BJ (cell line): ENCODE measurements at regions not wholly inside any gene's neighbourhood (a gene's known extent, or its start where the extent isn't known, plus 50 kb on each side); places are given as distances from the start of the nearest gene placed in this dataset.

Source experiments
- CTCF ChIA-PET: fragments of 350-600 bp; formaldehyde crosslinking; extraction: SDS; loops from one replicate; lab custom pipeline; 2021; ENCODE audit warnings: antibody characterized with exemption, inconsistent platforms; lab: Yijun Ruan, JAX
- POLR2A ChIA-PET: fragments of 300-600 bp; sonication (Branson Sonifier 250); formaldehyde crosslinking; extraction: SDS; loops from one replicate; lab custom pipeline; 2021; ENCODE audit warnings: antibody characterized with exemption; lab: Charles Lee
- DNase-seq: peaks from one replicate; pipeline ENCODE4 v3.0.0-alpha.2; 2011; ENCODE audit warnings: low read depth
- H3K27me3 ChIP-seq: 2 replicates; pipeline ENCODE4 v1.6.0; 2011; ENCODE audit warnings: low read length; ENCODE audit not compliant: control insufficient read depth, insufficient read depth
- H3K36me3 ChIP-seq: 2 replicates; pipeline ENCODE4 v1.5.1; 2011; ENCODE audit warnings: low read length; ENCODE audit not compliant: control insufficient read depth, insufficient read depth
- H3K4me3 ChIP-seq: 2 replicates; pipeline ENCODE4 v1.5.1; 2011; ENCODE audit warnings: low read depth, mild to moderate bottlenecking, control low read depth, low read length
- TF ChIP-seq, protein P1 (sequence below): IDR thresholded peaks from 2 replicates; pipeline ENCODE4 v1.5.1; 2011; ENCODE audit warnings: low read depth, mild to moderate bottlenecking, control low read depth, inconsistent platforms, low read length, moderate library complexity; ENCODE audit not compliant: insufficient read depth

DNA sequence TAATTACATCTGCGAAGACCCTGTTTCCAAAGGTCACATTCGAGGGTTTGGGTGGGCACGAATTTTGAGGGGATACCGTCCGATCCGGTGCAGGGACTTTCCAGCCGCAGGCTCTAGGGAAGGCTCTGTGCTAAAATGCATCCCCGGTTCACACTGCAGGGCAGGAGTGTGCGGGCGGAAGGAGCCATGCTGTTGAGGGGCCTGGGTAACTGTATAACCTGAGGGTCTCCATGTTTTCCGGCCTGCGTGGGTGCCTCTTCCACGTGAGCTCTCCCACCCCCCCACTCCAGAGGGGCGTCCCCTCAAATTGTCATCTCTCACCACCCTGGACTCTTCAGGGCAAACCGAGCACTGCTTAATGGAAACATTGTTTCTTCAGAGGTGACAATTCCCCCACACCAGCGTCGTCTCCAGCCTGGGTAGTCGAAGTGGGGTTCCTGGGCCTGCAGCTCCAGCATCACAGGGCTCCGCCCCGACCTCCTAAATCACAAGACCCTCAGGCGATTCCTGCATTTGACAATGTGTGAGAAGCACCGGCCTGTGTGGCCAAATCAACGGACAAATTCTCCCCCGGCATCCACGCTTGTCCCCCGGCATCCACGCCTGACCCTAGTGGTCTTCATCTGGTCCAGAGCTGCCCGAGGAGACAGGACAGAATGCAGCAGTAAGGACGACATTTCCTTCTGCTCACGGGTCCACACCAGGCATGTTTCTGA lies 51.2 kb downstream of the FOXL3 start:
- Histone ChIP-seq H3K36me3 (no peaks in the 10 kb centered on the region), H3K4me3 (no peak overlapping the region), H3K27me3 (peaks cover 2% of the 10 kb centered on the region)
- TF ChIP-seq, protein P1, sequence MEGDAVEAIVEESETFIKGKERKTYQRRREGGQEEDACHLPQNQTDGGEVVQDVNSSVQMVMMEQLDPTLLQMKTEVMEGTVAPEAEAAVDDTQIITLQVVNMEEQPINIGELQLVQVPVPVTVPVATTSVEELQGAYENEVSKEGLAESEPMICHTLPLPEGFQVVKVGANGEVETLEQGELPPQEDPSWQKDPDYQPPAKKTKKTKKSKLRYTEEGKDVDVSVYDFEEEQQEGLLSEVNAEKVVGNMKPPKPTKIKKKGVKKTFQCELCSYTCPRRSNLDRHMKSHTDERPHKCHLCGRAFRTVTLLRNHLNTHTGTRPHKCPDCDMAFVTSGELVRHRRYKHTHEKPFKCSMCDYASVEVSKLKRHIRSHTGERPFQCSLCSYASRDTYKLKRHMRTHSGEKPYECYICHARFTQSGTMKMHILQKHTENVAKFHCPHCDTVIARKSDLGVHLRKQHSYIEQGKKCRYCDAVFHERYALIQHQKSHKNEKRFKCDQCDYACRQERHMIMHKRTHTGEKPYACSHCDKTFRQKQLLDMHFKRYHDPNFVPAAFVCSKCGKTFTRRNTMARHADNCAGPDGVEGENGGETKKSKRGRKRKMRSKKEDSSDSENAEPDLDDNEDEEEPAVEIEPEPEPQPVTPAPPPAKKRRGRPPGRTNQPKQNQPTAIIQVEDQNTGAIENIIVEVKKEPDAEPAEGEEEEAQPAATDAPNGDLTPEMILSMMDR: no peak
- no peak for DNase-seq
- CTCF ChIA-PET: no interaction called here
- POLR2A ChIA-PET: no interaction called here

DNA sequence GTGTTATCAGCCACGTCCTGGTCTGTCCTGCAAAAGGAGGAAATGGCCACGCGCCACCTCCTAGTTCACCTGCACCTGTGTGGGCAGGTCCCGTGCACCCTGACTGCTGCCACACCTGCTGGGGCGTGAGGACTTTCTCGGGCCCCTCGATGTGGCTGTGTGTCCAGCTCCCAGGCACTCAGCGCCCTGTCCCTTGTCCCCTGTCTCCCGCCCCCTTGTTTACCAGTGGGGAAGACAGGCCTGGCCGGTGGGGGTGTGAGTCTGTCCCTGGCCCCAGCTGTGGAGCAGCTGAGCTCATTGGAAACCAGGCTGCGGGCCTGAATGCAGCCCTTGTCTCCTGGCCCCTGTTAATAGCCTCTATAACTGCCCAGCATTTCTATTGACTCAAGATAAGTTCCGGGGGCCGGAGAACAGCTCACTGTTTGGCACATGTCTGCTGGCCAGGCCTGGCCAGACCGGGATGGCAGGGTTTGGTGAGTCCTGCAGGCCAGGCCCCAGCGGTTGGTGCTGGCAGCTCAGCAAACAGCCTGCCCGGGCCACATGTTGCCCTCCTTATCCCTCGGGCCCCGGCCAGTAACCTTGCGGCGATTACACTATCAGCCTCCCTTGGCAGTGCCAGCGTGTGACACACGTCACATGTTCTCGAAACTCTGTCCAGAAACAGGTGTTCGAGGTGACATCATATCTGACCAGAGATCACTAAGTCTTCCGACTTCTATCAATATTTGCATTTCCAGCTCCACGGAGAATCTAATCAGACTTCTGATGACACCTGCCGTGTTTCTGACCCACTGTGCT lies 52.1 kb downstream of the FOXL3 start:
- Histone ChIP-seq H3K4me3 (no peak overlapping the region), H3K27me3 (peaks cover 2% of the 10 kb centered on the region), H3K36me3 (no peaks in the 10 kb centered on the region)
- TF ChIP-seq, protein P1: no peak
- ChIA-PET CTCF (interaction anchor here (0.6 to 1.5 kb wide), 2 partner anchors 10 to 145 kb away, joined by 3 read pairs; no protein-coding TSS in a partner anchor), POLR2A (no interaction called here)
- no peak for DNase-seq

DNA sequence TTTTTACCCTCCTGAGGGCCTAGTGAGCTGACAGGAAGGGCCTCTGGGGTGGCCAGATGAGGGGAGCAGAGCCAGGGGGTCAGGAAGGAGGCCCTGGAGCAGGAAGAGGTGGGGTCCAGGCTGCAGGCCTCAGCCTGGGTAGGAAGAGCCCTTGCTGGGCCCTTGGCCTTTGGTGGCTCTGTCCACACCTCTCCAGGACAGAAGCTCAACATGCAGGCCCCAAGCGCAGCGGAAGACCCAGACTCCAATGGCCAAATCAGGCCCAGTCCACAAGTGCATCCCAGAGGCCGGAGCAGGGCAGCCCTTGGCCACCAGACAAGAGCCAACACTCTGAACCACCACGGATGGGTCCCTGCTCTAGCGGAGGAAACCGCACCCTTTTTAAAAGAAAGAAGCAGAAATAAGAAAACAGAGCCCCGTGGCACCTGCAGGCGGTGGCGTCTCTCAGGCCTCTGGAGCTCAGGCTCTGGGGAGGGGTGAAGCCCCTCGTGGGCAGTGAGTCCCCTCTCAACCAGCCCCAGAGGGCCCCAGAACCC lies 52.8 kb downstream of the FOXL3 start:
- H3K27me3 ChIP-seq: peaks cover 2% of the 10 kb centered on the region
- TF ChIP-seq, protein P1: no peak
- ChIA-PET CTCF (interaction anchor here (0.6 to 1.5 kb wide), 3 partner anchors 9 to 144 kb away, joined by 3 to 4 read pairs (median 3); no protein-coding TSS in a partner anchor), POLR2A (no interaction called here)
- no peaks in the 10 kb centered on the region for H3K36me3 ChIP-seq
- H3K4me3 ChIP-seq: no peak overlapping the region
- no peak for DNase-seq

DNA sequence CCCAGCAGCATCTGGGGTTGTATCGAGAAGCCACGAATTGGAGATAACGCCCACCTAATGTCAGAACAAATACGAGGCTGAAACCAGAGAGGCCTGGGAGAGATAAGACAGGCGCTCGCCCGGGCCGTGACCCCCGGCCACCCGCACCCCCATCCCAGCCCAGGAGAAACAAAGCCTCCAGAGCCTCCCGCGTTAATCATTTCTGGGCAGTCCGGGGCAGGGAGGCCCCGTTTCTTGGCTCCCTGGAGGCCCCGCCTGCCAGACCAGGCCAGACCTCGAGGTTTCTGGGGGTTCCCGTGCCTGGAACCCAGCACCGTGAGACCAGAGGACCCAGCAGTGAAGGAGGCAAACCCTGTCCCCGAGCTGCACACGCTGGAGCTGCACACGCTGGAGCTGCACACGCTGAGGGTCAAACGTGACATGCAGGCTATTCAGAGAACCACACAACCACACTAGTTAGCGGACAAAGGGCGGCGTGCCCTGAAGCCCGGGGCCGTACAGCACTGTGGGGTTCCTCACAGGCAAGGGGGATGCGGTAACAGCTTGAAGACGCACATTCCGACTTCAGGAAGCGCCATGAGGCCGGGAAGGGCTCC lies 53.4 kb downstream of the FOXL3 start:
- H3K27me3 ChIP-seq: peaks cover 2% of the 10 kb centered on the region; the same call in 1 of the 2 replicates
- TF ChIP-seq, protein P1: no peak
- H3K36me3 ChIP-seq: no peaks in the 10 kb centered on the region
- no peak overlapping the region for H3K4me3 ChIP-seq
- no peak for DNase-seq
- CTCF ChIA-PET: interaction anchor here (1.5 kb wide), 2 partner anchors 10 to 12 kb away, joined by 3 to 4 read pairs; no protein-coding TSS in a partner anchor
- POLR2A ChIA-PET: interaction anchor here (0.6 kb wide), 1 partner anchor 306 kb away, joined by 3 read pairs; no protein-coding TSS in a partner anchor
